Neutrophil (primary cell): ENCODE measurements at regions not wholly inside any gene's neighbourhood (a gene's known extent, or its start where the extent isn't known, plus 50 kb on each side); places are given as distances from the start of the nearest gene placed in this dataset.

ENCODE experiments used
- H3K27ac ChIP-seq: fragments of 200-600 bp; sonication (generic); 2 replicates; pipeline ENCODE4 v1.5.1; 2016; ENCODE audit warnings: mild to moderate bottlenecking, moderate library complexity
- H3K27me3 ChIP-seq: fragments of 200-600 bp; sonication (generic); 2 replicates; pipeline ENCODE4 v1.6.0; 2016; ENCODE audit warnings: mild to moderate bottlenecking
- H3K36me3 ChIP-seq: fragments of 200-600 bp; sonication (generic); 2 replicates; pipeline ENCODE4 v1.5.1; 2017
- H3K4me1 ChIP-seq, 2 experiments: fragments of 200-600 bp in 1 of 2; sonication (generic) in 1 of 2; 1 replicate in 1 of 2; 2 replicates in 1 of 2; pipeline versions ENCODE4 v1.5.1 to v1.6.1; 2013 to 2016; ENCODE audit warnings: low read depth in 1 of 2, low read length in 1 of 2, mild to moderate bottlenecking in 1 of 2, moderate library complexity in 1 of 2; ENCODE audit not compliant: control insufficient read depth in 1 of 2, insufficient read depth in 1 of 2
- H3K4me3 ChIP-seq, 2 experiments: fragments of 200-600 bp in 1 of 2; sonication (generic) in 1 of 2; 1 replicate in 1 of 2; 2 replicates in 1 of 2; pipeline ENCODE4 v1.5.1; 2013 to 2016; ENCODE audit warnings: low read depth in 1 of 2, low read length in 1 of 2, mild to moderate bottlenecking in 1 of 2, moderate library complexity in 1 of 2
- H3K9me3 ChIP-seq: fragments of 200-600 bp; sonication (generic); 2 replicates; pipeline ENCODE4 v1.5.1; 2016
- CTCF ChIP-seq: fragments of 200-600 bp; sonication (generic); IDR thresholded peaks from 2 replicates; pipeline ENCODE4 v1.5.1; 2016; ENCODE audit warnings: antibody characterized with exemption

DNA sequence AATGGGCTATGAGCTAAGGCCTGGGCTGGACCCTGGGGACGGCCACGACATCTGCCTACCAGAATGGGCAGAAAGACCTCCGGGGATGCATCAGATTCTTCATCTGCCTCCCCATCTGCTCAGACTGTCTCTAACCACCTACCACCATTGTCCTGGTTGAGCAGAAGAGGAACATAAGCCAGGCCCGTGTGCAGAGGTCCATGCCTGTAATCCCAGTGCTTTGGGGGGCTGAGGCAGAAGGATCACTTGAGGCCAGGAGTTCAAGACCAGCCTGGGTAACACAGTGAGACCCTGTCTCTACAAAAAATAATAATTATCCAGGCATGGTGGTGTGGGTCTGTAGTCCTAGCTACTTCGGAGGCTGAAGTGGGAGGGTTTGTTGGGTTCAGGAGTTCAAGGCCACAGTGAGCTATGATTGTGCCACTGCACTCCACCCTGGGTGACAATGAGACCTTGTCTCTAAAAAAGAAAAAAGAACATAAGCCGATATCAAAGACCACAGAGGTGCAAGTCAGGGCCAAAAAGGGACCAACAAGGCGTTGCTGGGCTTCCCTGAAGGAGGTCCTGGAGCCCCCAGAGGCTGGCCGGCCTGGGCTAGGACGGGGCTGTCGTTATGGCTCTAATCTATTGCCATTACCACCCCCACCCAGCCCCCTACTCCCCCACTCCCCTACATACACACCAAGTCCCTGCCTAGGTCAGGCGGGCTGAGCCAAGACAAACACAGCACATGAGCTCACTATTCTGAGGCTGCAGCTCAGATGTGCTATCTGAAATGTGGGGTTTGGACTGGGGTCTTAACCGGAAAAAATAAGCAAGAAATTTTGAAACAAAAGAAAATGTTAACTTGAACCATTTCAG lies 239.2 kb upstream of the RAB4A start:
- Histone ChIP-seq H3K27ac (peak overlapping the region; percentile 35), H3K9me3 (no peaks in the 10 kb centered on the region), H3K27me3 (no peaks in the 10 kb centered on the region), H3K4me3 (no peak overlapping the region), H3K4me1 (peaks cover 0 to 97% of the 10 kb centered on the region in 2 experiments), H3K36me3 (no peaks in the 10 kb centered on the region)
- TF ChIP-seq CTCF, result no peak

DNA sequence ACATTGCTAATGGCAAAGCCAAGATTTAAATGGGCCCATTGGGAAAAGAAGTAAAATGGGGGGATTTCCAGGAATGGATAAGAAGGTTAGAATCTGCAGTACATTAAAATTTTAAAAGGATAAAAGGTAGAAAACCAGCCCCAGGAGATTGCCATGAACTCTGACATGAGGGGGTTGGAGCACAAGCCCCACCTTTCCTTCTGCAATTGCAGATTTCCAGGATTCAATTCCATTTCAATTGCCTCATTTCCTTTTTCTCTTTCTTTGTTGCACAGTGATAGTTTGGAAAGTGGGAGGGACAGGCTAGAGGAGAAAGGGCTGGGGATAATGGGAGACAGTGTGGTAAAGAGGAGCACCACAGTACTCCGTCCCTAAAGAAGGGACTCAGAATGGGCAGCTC lies 238.5 kb upstream of the RAB4A start:
- no peak overlapping the region for H3K4me3 ChIP-seq
- H3K27me3 ChIP-seq, result no peaks in the 10 kb centered on the region
- TF ChIP-seq CTCF, result no peak
- no peak overlapping the region for H3K27ac ChIP-seq
- no peaks in the 10 kb centered on the region for H3K36me3 ChIP-seq
- no peaks in the 10 kb centered on the region for H3K9me3 ChIP-seq
- peaks cover 0 to 93% of the 10 kb centered on the region in 2 experiments for H3K4me1 ChIP-seq

GRCh38 chr1:229033480-229033879 lies 237.4 kb upstream of the RAB4A start:
- no peak for TF ChIP-seq CTCF
- no peaks in the 10 kb centered on the region for H3K27me3 ChIP-seq
- no peak overlapping the region for H3K4me3 ChIP-seq
- H3K36me3 ChIP-seq, result no peaks in the 10 kb centered on the region
- H3K9me3 ChIP-seq, result no peaks in the 10 kb centered on the region
- H3K4me1 ChIP-seq, result peaks cover 0 to 82% of the 10 kb centered on the region in 2 experiments
- no peak overlapping the region for H3K27ac ChIP-seq

GRCh38 chr1:229034342-229034741 lies 236.6 kb upstream of the RAB4A start:
- Histone ChIP-seq H3K4me1 (peaks cover 0 to 74% of the 10 kb centered on the region in 2 experiments), H3K9me3 (no peaks in the 10 kb centered on the region), H3K27me3 (no peaks in the 10 kb centered on the region), H3K36me3 (no peaks in the 10 kb centered on the region), H3K27ac (no peak overlapping the region), H3K4me3 (no peak overlapping the region)
- no peak for TF ChIP-seq CTCF

GRCh38 chr1:229035054-229035747 lies 235.7 kb upstream of the RAB4A start:
- Histone ChIP-seq H3K9me3 (no peaks in the 10 kb centered on the region), H3K27me3 (no peaks in the 10 kb centered on the region), H3K4me1 (peaks cover 0 to 65% of the 10 kb centered on the region in 2 experiments), H3K36me3 (no peaks in the 10 kb centered on the region), H3K4me3 (no peak overlapping the region), H3K27ac (peak overlapping the region; percentile 35)
- TF ChIP-seq CTCF, result no peak
